Testis (tissue), 2 donors: ENCODE measurements at regions not wholly inside any gene's neighbourhood (a gene's known extent, or its start where the extent isn't known, plus 50 kb on each side); places are given as distances from the start of the nearest gene placed in this dataset.

Experiments
- CTCF ChIP-seq, 3 experiments: fragments of 450-650 bp in 2 of 3; fragments of 200-600 bp in 1 of 3; sonication (generic) in 1 of 3; IDR thresholded peaks; one replicate each; pipeline ENCODE4 v1.5.1; 2016 to 2019; ENCODE audit warnings: antibody characterized with exemption in 3 of 3, mild to moderate bottlenecking in 2 of 3, moderate library complexity in 1 of 3
- POLR2A ChIP-seq: fragments of 450-650 bp; IDR thresholded peaks from one replicate; pipeline ENCODE4 v1.6.1; 2017; ENCODE audit warnings: antibody characterized with exemption, mild to moderate bottlenecking, moderate library complexity

GRCh38 chr5:93201061-93201460 is 380.0 kb downstream of the NR2F1-AS1 start:
- TF ChIP-seq CTCF (IDR thresholded peaks at IDR 0.05) (no peak), POLR2A (no peak)
